Karpas-422 (cell line): ENCODE measurements at regions not wholly inside any gene's neighbourhood (a gene's known extent, or its start where the extent isn't known, plus 50 kb on each side); places are given as distances from the start of the nearest gene placed in this dataset.

Experiments used
- DNase-seq: peaks from one replicate; pipeline ENCODE4 v3.0.0-alpha.2; 2015
- H2AFZ ChIP-seq: fragments of 200-600 bp; sonication (generic); 2 replicates; pipeline ENCODE4 v1.6.1; 2014; ENCODE audit warnings: antibody characterized with exemption, low read length, mixed read lengths
- H3K27ac ChIP-seq: fragments of 200-600 bp; sonication (generic); 2 replicates; pipeline ENCODE4 v1.5.1; 2014; ENCODE audit warnings: mild to moderate bottlenecking, low read length, moderate library complexity
- H3K27me3 ChIP-seq: fragments of 200-600 bp; sonication (generic); 2 replicates; pipeline ENCODE4 v1.6.1; 2014; ENCODE audit warnings: low read length, mixed read lengths
- H3K36me3 ChIP-seq: fragments of 200-600 bp; sonication (generic); 2 replicates; pipeline ENCODE4 v1.6.1; 2014; ENCODE audit warnings: low read length, mixed read lengths; ENCODE audit not compliant: insufficient read depth
- H3K4me1 ChIP-seq: fragments of 200-600 bp; sonication (generic); 2 replicates; pipeline ENCODE4 v1.6.1; 2014; ENCODE audit warnings: mild to moderate bottlenecking, low read length, mixed read lengths
- H3K4me2 ChIP-seq: fragments of 200-600 bp; sonication (generic); 2 replicates; pipeline ENCODE4 v1.6.1; 2014; ENCODE audit warnings: low read length, low read depth, mild to moderate bottlenecking; ENCODE audit not compliant: poor library complexity, severe bottlenecking
- H3K4me3 ChIP-seq: fragments of 200-600 bp; sonication (generic); 2 replicates; pipeline ENCODE4 v1.5.1; 2014; ENCODE audit warnings: mild to moderate bottlenecking, antibody characterized with exemption, low read length, mixed read lengths
- H3K79me2 ChIP-seq: fragments of 200-600 bp; sonication (generic); 2 replicates; pipeline ENCODE4 v1.6.1; 2014; ENCODE audit warnings: mild to moderate bottlenecking, low read length, mixed read lengths
- H3K9ac ChIP-seq: fragments of 200-600 bp; sonication (generic); 2 replicates; pipeline ENCODE4 v1.6.0; 2014; ENCODE audit warnings: low read length
- H3K9me2 ChIP-seq: fragments of 200-600 bp; sonication (generic), shearing (Covaris generic); replicated peaks from 2 replicates; pipeline ENCODE4 v1.6.0; 2014; ENCODE audit warnings: mild to moderate bottlenecking, low read length, moderate library complexity; ENCODE audit not compliant: insufficient read depth
- H3K9me3 ChIP-seq: fragments of 300-700, 200-600 bp; sonication (generic); 2 replicates; pipeline ENCODE4 v1.6.1; 2014; ENCODE audit warnings: low read length, mixed read lengths
- H4K20me1 ChIP-seq: fragments of 200-600 bp; sonication (generic); 2 replicates; pipeline ENCODE4 v1.6.1; 2014; ENCODE audit warnings: mild to moderate bottlenecking, antibody characterized with exemption, low read length, low read depth; ENCODE audit not compliant: insufficient read depth

GRCh38 chr14:96931751-96932150, 134.6 kb downstream of the VRK1 start:
- Histone ChIP-seq H3K36me3 (no peaks in the 10 kb centered on the region), H3K9ac (no peak overlapping the region), H3K9me2 (0 out of 2 replicates have a peak, but pooled peaks cover 5% of the 10 kb centered on the region)

DNA sequence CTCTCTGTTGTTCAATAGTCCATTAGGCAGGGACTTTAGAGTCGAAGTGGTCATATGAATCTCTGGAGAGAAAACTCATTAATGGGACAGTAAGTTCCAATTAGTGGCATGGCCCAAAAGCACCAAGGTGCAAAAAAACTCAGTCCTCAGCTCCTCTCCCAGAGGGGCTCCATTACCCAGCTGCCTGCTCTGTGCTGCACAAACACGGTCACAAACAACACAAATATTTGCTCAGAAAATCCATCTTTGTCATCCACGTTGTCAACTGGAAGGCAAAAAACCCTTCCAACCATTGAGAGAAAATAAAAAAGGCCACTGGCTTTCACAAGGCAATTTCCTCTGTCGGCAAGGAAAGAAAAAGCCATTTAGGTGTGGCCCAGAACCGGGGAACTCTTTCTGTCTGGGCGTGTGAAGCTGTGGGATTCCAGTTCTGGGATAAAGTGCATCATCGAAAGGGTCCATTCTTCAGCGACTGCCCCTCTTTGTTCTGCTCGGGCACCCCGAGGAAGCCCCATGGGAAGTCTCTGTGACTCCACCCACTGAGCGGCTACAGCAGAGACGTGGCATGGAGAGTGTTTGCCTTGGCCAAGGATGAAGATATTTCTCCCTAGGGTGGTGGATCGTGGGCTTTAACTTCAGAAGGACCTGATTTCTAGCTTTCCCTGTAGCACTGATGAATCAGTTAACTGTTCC, 137.6 kb downstream of the VRK1 start:
- Histone ChIP-seq H3K9ac (no peak overlapping the region), H3K27ac (no peak overlapping the region), H3K79me2 (no peaks in the 10 kb centered on the region), H3K4me1 (no peaks in the 10 kb centered on the region), H3K36me3 (no peaks in the 10 kb centered on the region), H3K4me3 (no peak overlapping the region), H3K9me2 (no peaks in the 10 kb centered on the region), H2AFZ (no peak overlapping the region), H3K4me2 (no peak overlapping the region), H4K20me1 (no peaks in the 10 kb centered on the region), H3K27me3 (no peaks in the 10 kb centered on the region), H3K9me3 (no peaks in the 10 kb centered on the region)
- no peak for DNase-seq

More at GRCh38 chr14:96931751-96932150, 134.6 kb downstream of the VRK1 start:
- H3K9me3 ChIP-seq, result no peaks in the 10 kb centered on the region
- H3K4me2 ChIP-seq, result no peak overlapping the region
- H4K20me1 ChIP-seq, result no peaks in the 10 kb centered on the region
- H3K79me2 ChIP-seq, result no peaks in the 10 kb centered on the region
- no peaks in the 10 kb centered on the region for H3K27me3 ChIP-seq
- no peaks in the 10 kb centered on the region for H3K4me1 ChIP-seq
- H2AFZ ChIP-seq, result no peak overlapping the region
- H3K27ac ChIP-seq, result no peak overlapping the region
- H3K4me3 ChIP-seq, result no peak overlapping the region
- DNase-seq, result no peak

DNA sequence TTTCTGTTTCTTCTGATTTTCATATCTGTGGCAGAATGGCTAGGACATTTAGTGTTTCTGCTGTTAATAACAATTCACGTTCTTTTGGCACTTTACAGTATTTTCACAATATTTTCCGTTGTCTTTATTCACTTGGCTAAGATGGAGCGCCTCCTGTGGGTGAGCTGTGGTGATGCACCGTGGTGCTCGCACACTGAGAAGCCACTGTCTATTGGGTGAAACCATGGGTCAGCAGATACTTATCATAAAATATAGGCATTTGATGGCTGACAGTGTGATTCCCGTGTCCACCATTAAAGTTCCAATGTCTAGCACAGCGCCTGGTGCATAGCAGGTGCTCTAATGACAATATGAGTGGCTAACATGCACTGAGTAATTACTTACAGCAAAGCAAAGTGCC, 141.8 kb downstream of the VRK1 start:
- no peaks in the 10 kb centered on the region for H4K20me1 ChIP-seq
- H3K36me3 ChIP-seq, result no peaks in the 10 kb centered on the region
- H2AFZ ChIP-seq, result no peak overlapping the region
- no peaks in the 10 kb centered on the region for H3K9me3 ChIP-seq
- no peaks in the 10 kb centered on the region for H3K79me2 ChIP-seq
- H3K4me2 ChIP-seq, result no peak overlapping the region
- H3K9ac ChIP-seq, result no peak overlapping the region
- no peak overlapping the region for H3K27ac ChIP-seq
- no peaks in the 10 kb centered on the region for H3K4me1 ChIP-seq
- H3K27me3 ChIP-seq, result no peaks in the 10 kb centered on the region
- H3K4me3 ChIP-seq, result no peak overlapping the region
- DNase-seq, result peak; percentile 86
- no peaks in the 10 kb centered on the region for H3K9me2 ChIP-seq

DNA sequence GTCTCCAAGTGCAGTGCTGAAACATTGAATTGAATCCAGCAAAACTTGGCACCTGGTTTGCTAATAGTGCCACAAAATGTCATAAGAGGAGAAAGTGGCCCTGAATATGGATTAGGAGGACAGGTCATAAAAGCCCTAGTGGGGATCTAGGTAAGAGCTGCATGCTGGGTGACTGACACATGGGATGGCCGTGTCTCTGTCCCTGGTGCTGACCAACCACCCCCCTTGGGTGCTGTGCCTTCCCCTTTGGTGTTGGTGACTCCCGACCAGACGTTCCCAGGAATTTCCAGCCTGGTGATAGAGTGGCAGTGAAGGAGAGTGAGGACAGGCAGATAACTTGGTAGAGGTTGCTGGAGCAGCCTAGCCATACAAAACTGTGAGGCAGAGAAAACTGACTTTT, 142.8 kb downstream of the VRK1 start:
- no peak overlapping the region for H3K9ac ChIP-seq
- DNase-seq, result peak; percentile 63
- no peaks in the 10 kb centered on the region for H3K79me2 ChIP-seq
- no peak overlapping the region for H2AFZ ChIP-seq
- H3K27me3 ChIP-seq, result no peaks in the 10 kb centered on the region
- no peak overlapping the region for H3K27ac ChIP-seq
- H3K4me3 ChIP-seq, result no peak overlapping the region
- H4K20me1 ChIP-seq, result no peaks in the 10 kb centered on the region
- H3K9me3 ChIP-seq, result no peaks in the 10 kb centered on the region
- no peak overlapping the region for H3K4me2 ChIP-seq
- no peaks in the 10 kb centered on the region for H3K36me3 ChIP-seq
- H3K9me2 ChIP-seq, result no peaks in the 10 kb centered on the region
- H3K4me1 ChIP-seq, result no peaks in the 10 kb centered on the region

- no peak overlapping the region for H3K4me2 ChIP-seq
- no peak overlapping the region for H3K4me3 ChIP-seq
- no peak for DNase-seq
- no peaks in the 10 kb centered on the region for H3K27me3 ChIP-seq
- H4K20me1 ChIP-seq, result no peaks in the 10 kb centered on the region
- H3K27ac ChIP-seq, result no peak overlapping the region
- no peaks in the 10 kb centered on the region for H3K79me2 ChIP-seq
- H3K4me1 ChIP-seq, result no peaks in the 10 kb centered on the region
- H3K9me2 ChIP-seq, result no peaks in the 10 kb centered on the region
- no peak overlapping the region for H2AFZ ChIP-seq
- no peaks in the 10 kb centered on the region for H3K36me3 ChIP-seq
- no peak overlapping the region for H3K9ac ChIP-seq
- H3K9me3 ChIP-seq, result no peaks in the 10 kb centered on the region
Measured at GRCh38 chr14:96944297-96944696, 147.1 kb downstream of the VRK1 start.

DNA sequence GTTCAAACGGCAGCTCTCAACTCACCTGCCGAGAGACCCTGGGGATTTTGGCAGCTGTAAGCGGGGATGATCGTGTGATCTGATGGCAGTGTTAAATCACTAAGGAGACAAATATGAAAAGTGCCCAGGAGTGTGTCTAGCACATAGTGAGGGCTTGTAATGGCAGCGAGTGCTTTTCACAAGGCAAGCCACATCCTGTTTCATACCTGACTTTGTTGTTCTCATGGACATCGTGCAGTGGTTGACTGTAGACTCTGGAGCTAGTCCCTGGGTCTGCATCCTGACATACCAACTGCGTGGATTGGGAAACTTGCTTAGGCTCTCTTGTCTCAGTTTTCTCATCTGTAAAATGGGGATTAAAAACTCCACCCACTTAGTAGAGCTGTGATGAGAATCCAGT, 148.5 kb downstream of the VRK1 start:
- H3K4me1 ChIP-seq, result no peaks in the 10 kb centered on the region
- no peaks in the 10 kb centered on the region for H3K9me3 ChIP-seq
- H4K20me1 ChIP-seq, result no peaks in the 10 kb centered on the region
- H3K9ac ChIP-seq, result no peak overlapping the region
- H3K79me2 ChIP-seq, result no peaks in the 10 kb centered on the region
- H3K4me2 ChIP-seq, result no peak overlapping the region
- H3K27ac ChIP-seq, result no peak overlapping the region
- no peaks in the 10 kb centered on the region for H3K27me3 ChIP-seq
- H3K4me3 ChIP-seq, result no peak overlapping the region
- no peak for DNase-seq
- H3K9me2 ChIP-seq, result no peaks in the 10 kb centered on the region
- no peak overlapping the region for H2AFZ ChIP-seq
- no peaks in the 10 kb centered on the region for H3K36me3 ChIP-seq

DNA sequence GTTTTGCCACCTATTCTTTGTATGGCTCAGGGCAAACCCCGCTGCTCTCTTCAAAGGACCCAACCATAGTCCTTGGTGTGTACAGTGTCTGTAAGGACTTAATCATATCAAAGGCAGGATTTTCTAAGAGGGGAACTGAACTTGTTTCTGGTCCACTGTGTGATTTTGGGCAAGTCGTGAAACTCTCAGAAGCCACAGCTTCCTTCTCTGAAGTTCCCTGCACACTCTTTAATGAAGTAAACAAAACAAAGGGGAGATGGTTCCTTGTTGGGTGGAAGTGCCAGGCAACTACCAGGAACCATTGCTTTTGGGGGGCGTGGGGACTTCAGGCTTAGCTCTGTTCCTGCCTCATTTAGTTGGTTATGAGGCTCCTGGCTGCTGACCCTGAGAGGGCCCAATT, 152.4 kb downstream of the VRK1 start:
- Histone ChIP-seq H3K27ac (no peak overlapping the region), H3K4me2 (no peak overlapping the region), H3K27me3 (no peaks in the 10 kb centered on the region)

GRCh38 chr14:96951511-96951910, 154.3 kb downstream of the VRK1 start:
- Histone ChIP-seq H3K9ac (no peak overlapping the region), H3K79me2 (no peaks in the 10 kb centered on the region), H3K4me1 (peaks cover 6% of the 10 kb centered on the region; the same call in 1 of the 2 replicates), H3K9me2 (no peaks in the 10 kb centered on the region), H3K27ac (no peak overlapping the region), H3K4me3 (no peak overlapping the region), H3K4me2 (no peak overlapping the region), H2AFZ (no peak overlapping the region), H3K36me3 (no peaks in the 10 kb centered on the region), H4K20me1 (no peaks in the 10 kb centered on the region), H3K27me3 (no peaks in the 10 kb centered on the region), H3K9me3 (no peaks in the 10 kb centered on the region)
- no peak for DNase-seq

More for the DNA sequence above, 152.4 kb downstream of the VRK1 start:
- H3K9me2 ChIP-seq, result no peaks in the 10 kb centered on the region
- H3K4me3 ChIP-seq, result no peak overlapping the region
- peaks cover 6% of the 10 kb centered on the region; the same call in 1 of the 2 replicates for H3K4me1 ChIP-seq
- no peaks in the 10 kb centered on the region for H3K36me3 ChIP-seq
- no peak overlapping the region for H3K9ac ChIP-seq
- H4K20me1 ChIP-seq, result no peaks in the 10 kb centered on the region
- no peaks in the 10 kb centered on the region for H3K79me2 ChIP-seq
- no peak for DNase-seq
- no peaks in the 10 kb centered on the region for H3K9me3 ChIP-seq
- H2AFZ ChIP-seq, result no peak overlapping the region
